ENCODE measurements at regions not wholly inside any gene's neighbourhood (a gene's known extent, or its start where the extent isn't known, plus 50 kb on each side); places are given as distances from the start of the nearest gene placed in this dataset.

DNA sequence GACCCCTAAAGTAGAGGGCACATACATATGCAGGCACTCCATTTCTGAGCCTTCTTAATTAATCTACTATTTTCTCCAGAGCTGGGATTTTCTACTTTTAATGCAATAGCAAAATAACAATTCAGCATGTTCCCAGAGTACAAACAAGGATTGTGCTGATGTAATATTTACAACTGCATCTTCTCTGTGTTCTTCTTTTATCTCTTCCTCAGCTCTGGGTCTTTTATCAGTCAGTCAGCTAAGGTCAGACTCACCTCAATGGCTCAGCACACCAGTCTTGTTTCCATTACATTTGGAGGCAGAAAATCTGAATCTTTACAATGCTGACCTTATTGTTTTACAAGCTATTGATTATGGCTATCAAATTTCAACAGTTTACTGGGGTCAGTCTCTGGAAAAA lies 323.3 kb upstream of the NR5A2 start:
- TF ChIP-seq ZNF350 (tag by site-specific recombination; IDR thresholded peaks at IDR 0.05) (no peak), ZNF48 (tag by site-specific recombination; IDR thresholded peaks at IDR 0.05) (no peak), ZNF843 (tag by site-specific recombination; IDR thresholded peaks at IDR 0.05) (no peak)

Data from HEK293 (cell line).